K562 (cell line): ENCODE measurements at regions not wholly inside any gene's neighbourhood (a gene's known extent, or its start where the extent isn't known, plus 50 kb on each side); places are given as distances from the start of the nearest gene placed in this dataset.

Experiments
- ATF6 ChIP-seq: sonication (generic); formaldehyde crosslinking; IDR thresholded peaks from 2 replicates; pipeline ENCODE4 v1.4.0; 2020; ENCODE audit warnings: mild to moderate bottlenecking, missing genetic modification reagents
- CTCF ChIP-seq, 3 experiments: IDR thresholded peaks in 2 of 3; conservative IDR thresholded peaks in 1 of 3; 2 replicates each; pipeline ENCODE4 v1.5.1; 2011 to 2012; ENCODE audit warnings: low read length in 3 of 3, mild to moderate bottlenecking in 3 of 3, control low read depth in 2 of 3, improper control_type of control experiment in 1 of 3, inconsistent platforms in 1 of 3, low read depth in 1 of 3, mixed read lengths in 1 of 3, moderate library complexity in 1 of 3; ENCODE audit not compliant: insufficient read depth in 2 of 3
- E2F5 ChIP-seq: sonication (generic); formaldehyde crosslinking; IDR thresholded peaks from 2 replicates; pipeline ENCODE4 v1.8.0; 2022; ENCODE audit warnings: mild to moderate bottlenecking, missing genetic modification reagents
- HDGF ChIP-seq: fragments of 450-650 bp; IDR thresholded peaks from 2 replicates; pipeline ENCODE4 v1.6.1; 2016
- LCOR ChIP-seq: sonication (generic); formaldehyde crosslinking; IDR thresholded peaks from 2 replicates; pipeline ENCODE4 v1.8.0; 2022; ENCODE audit warnings: mild to moderate bottlenecking, missing genetic modification reagents
- MIER1 ChIP-seq: fragments of 450-650 bp; IDR thresholded peaks from 2 replicates; pipeline ENCODE4 v1.6.1; 2016; ENCODE audit warnings: antibody characterized with exemption, mild to moderate bottlenecking, low read depth
- MNT ChIP-seq, 2 experiments: fragments of 450-650 bp; conservative IDR thresholded peaks; 2 replicates each; pipeline ENCODE4 v1.6.1; 2017; ENCODE audit warnings: mild to moderate bottlenecking in 2 of 2, moderate library complexity in 2 of 2
- POLR2A ChIP-seq: fragments of 450-650 bp; conservative IDR thresholded peaks from 2 replicates; pipeline ENCODE4 v1.6.1; 2016
- TAF7 ChIP-seq: fragments of 450-650 bp; IDR thresholded peaks from 2 replicates; pipeline ENCODE4 v1.6.1; 2016; ENCODE audit warnings: missing genetic modification characterization, missing compliant biosample characterization
- TCF15 ChIP-seq: fragments of 250-450 bp; sonication (Bioruptor Pico); IDR thresholded peaks from 2 replicates; pipeline ENCODE4 v1.8.0; 2022; ENCODE audit warnings: moderate library complexity, mild to moderate bottlenecking, inconsistent platforms
- ZNF707 ChIP-seq: fragments of 250-450 bp; sonication (Bioruptor Pico); conservative IDR thresholded peaks from 2 replicates; pipeline ENCODE4 v1.8.0; 2022; ENCODE audit warnings: inconsistent platforms, mild to moderate bottlenecking, moderate library complexity

- no peak for TF ChIP-seq E2F5 (CRISPR knock-in tag)
- TF ChIP-seq LCOR (CRISPR knock-in tag), result no peak
- no peak for TF ChIP-seq TAF7
- no peak for TF ChIP-seq HDGF
- TF ChIP-seq TCF15 (CRISPR knock-in tag), result no peak
- no peak for TF ChIP-seq ATF6 (CRISPR knock-in tag)
- TF ChIP-seq POLR2A, result no peak
- no peak for TF ChIP-seq MIER1
- no peak for TF ChIP-seq CTCF (IDR thresholded peaks at IDR 0.05 in 2 of 3, conservative IDR thresholded peaks at IDR 0.05 in 1 of 3; ENCODE audit: insufficient read depth in 2 of 3, low read depth in 1 of 3, low read length in 3 of 3)
- TF ChIP-seq ZNF707, result no peak
- TF ChIP-seq MNT (conservative IDR thresholded peaks at IDR 0.05), result no peak
Measured at GRCh38 chr2:125596612-125597011, 1059.3 kb upstream of the GYPC start.
